GM12875 (cell line): ENCODE measurements at regions not wholly inside any gene's neighbourhood (a gene's known extent, or its start where the extent isn't known, plus 50 kb on each side); places are given as distances from the start of the nearest gene placed in this dataset.
"Not testable (repeated sequence)": the region's sequence is repeated elsewhere in the genome, so short reads cannot be mapped to it uniquely, and the experiment has no call there.

Experiments used
- H3K4me3 ChIP-seq: one replicate; pipeline ENCODE4 v1.5.1; 2011; ENCODE audit warnings: low read depth, low read length, control low read depth
- TF ChIP-seq, protein P1 (sequence below): IDR thresholded peaks from 2 replicates; pipeline ENCODE4 v1.5.1; 2011; ENCODE audit warnings: low read depth, mild to moderate bottlenecking, control low read depth, inconsistent platforms, low read length, moderate library complexity, borderline replicate concordance; ENCODE audit not compliant: insufficient read depth

DNA sequence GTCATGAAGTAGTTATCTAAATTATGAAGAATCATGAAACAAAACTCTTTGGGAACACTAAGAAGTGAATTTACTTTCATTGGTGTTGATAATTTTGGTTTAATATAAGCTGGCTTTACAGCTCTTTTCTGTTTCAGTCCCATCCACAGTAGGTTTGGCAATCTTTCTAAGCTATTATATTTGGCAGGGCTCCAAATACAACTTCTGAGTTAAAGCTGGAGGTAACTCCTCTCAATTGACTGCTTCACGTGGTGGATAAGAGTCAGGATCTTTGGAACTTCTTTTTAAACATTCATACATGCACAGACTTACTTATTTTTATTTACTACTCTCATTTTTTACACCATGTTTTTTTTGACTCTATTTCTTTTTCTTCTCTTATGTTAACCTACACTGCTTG is 106.5 kb upstream of the EPHA3 start:
- TF ChIP-seq, protein P1, sequence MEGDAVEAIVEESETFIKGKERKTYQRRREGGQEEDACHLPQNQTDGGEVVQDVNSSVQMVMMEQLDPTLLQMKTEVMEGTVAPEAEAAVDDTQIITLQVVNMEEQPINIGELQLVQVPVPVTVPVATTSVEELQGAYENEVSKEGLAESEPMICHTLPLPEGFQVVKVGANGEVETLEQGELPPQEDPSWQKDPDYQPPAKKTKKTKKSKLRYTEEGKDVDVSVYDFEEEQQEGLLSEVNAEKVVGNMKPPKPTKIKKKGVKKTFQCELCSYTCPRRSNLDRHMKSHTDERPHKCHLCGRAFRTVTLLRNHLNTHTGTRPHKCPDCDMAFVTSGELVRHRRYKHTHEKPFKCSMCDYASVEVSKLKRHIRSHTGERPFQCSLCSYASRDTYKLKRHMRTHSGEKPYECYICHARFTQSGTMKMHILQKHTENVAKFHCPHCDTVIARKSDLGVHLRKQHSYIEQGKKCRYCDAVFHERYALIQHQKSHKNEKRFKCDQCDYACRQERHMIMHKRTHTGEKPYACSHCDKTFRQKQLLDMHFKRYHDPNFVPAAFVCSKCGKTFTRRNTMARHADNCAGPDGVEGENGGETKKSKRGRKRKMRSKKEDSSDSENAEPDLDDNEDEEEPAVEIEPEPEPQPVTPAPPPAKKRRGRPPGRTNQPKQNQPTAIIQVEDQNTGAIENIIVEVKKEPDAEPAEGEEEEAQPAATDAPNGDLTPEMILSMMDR = no peak
- H3K4me3 ChIP-seq = no peak overlapping the region

DNA sequence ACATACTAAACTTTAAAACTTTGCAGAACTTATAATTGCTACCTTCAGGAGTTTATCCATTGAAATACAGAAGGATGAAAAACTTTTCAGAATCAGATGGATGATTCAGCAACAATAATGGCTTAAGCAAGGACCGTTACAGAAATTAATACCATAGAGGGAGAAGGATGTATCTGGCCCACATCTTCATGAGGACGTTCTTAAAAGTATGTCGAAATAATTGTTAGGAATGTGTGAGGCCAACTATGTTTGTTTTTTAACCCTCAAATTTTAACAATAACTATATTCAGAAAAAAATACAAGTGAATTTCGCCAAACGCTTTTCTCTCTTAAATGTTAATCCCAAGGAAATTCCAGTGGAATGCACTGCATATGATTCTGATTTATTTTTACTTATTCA is 105.2 kb upstream of the EPHA3 start:
- H3K4me3 ChIP-seq = no peak overlapping the region
- TF ChIP-seq, protein P1 = no peak

GRCh38 chr3:89013536-89013935 is 93.9 kb upstream of the EPHA3 start:
- TF ChIP-seq, protein P1 = no peak

GRCh38 chr3:89017531-89017930 is 89.9 kb upstream of the EPHA3 start:
- no peak overlapping the region for H3K4me3 ChIP-seq
- TF ChIP-seq, protein P1 = no peak

More at GRCh38 chr3:89013536-89013935, 93.9 kb upstream of the EPHA3 start:
- H3K4me3 ChIP-seq = no peak overlapping the region

- TF ChIP-seq, protein P1 = no peak
Observed at GRCh38 chr3:89025185-89025584, 82.2 kb upstream of the EPHA3 start.

DNA sequence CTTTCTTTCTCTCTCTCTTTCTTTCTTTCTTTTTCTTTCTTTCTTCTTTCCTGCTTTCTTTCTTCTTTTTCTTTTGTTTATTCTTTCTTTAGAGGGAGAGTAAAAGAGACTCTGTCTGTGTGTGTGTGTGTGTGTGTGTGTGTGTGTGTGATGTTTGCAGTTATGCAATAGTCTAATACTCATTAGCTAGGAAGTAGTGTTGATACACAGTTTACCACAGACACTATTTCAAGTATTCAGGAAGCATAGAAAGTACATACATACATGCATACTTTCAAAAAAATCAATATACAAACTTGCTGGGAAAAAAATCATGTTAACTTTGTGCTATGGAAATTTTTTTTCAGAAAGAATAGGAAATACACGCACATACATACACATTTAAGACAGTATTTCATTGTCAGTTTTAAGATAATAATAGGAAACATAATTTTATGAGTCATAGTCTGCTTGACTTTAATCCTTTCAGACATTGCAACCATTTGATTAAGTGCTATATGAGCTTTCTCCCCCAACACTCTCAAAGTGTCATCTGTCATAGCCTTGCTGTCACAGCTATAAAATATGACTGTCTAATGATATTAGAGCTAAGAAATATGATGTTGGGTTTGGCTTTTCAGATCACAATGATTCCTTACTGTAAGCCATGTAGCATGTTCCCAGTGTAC is 74.9 kb upstream of the EPHA3 start:
- no peak overlapping the region for H3K4me3 ChIP-seq
- TF ChIP-seq, protein P1 = no peak

More at GRCh38 chr3:89025185-89025584, 82.2 kb upstream of the EPHA3 start:
- no peak overlapping the region for H3K4me3 ChIP-seq

- H3K4me3 ChIP-seq = not testable (repeated sequence)
Observed at GRCh38 chr3:89034723-89035122, 72.7 kb upstream of the EPHA3 start.
